WTC11 (cell line): ENCODE measurements at regions not wholly inside any gene's neighbourhood (a gene's known extent, or its start where the extent isn't known, plus 50 kb on each side); places are given as distances from the start of the nearest gene placed in this dataset.

Experiments used
- ATAC-seq: fragments of 200-7000 bp; cut with Tn5 transposase; 2 replicates; pipeline ENCODE4 v1.10.0; 2021; ENCODE audit warnings: mild to moderate bottlenecking, moderate library complexity
- CTCF ChIA-PET: fragments of 300-600 bp; sonication (Branson Sonifier 250); formaldehyde crosslinking; loops from one replicate; lab custom pipeline; 2021; ENCODE audit warnings: antibody characterized with exemption; lab: Charles Lee
- POLR2A ChIA-PET: fragments of 350-600 bp; sonication (Branson Sonifier 250); formaldehyde crosslinking; loops from one replicate; lab custom pipeline; 2021; ENCODE audit warnings: antibody characterized with exemption; lab: Charles Lee
- DNase-seq: peaks from one replicate; pipeline ENCODE4 v3.0.0; 2021; ENCODE audit warnings: low spot score
- H3K27ac Mint-ChIP-seq: 2 replicates; pipeline ENCODE4 v1.8.0; 2021; ENCODE audit warnings: mixed read lengths
- H3K27me3 Mint-ChIP-seq: 2 replicates; pipeline ENCODE4 v1.8.0; 2021; ENCODE audit warnings: low read depth, mild to moderate bottlenecking, moderate library complexity, mixed read lengths
- H3K36me3 Mint-ChIP-seq: 2 replicates; pipeline ENCODE4 v1.8.0; 2021; ENCODE audit warnings: mixed read lengths
- H3K4me1 Mint-ChIP-seq: 2 replicates; pipeline ENCODE4 v1.8.0; 2022; ENCODE audit warnings: mixed read lengths
- H3K4me3 Mint-ChIP-seq: 2 replicates; pipeline ENCODE4 v1.8.0; 2021; ENCODE audit warnings: mild to moderate bottlenecking, moderate library complexity, mixed read lengths
- H3K9me3 Mint-ChIP-seq: 2 replicates; pipeline ENCODE4 v1.8.0; 2021; ENCODE audit warnings: mixed read lengths
- ELF4 ChIP-seq: sonication (generic); formaldehyde crosslinking; IDR thresholded peaks from 2 replicates; pipeline ENCODE4 v1.8.1; 2022; ENCODE audit warnings: low read depth, mild to moderate bottlenecking, moderate library complexity, missing genetic modification reagents
- EMX1 ChIP-seq: fragments of 250-450 bp; sonication (Bioruptor Pico); IDR thresholded peaks from 2 replicates; pipeline ENCODE4 v1.8.0; 2021; ENCODE audit warnings: mild to moderate bottlenecking
- ETV6 ChIP-seq: sonication (generic); formaldehyde crosslinking; IDR thresholded peaks from 2 replicates; pipeline ENCODE4 v1.8.1; 2022; ENCODE audit warnings: mild to moderate bottlenecking, missing genetic modification reagents
- GABPB1 ChIP-seq: sonication (generic); formaldehyde crosslinking; IDR thresholded peaks from 2 replicates; pipeline ENCODE4 v1.8.1; 2023; ENCODE audit warnings: mild to moderate bottlenecking, missing genetic modification reagents
- IRF2 ChIP-seq: sonication (generic); formaldehyde crosslinking; IDR thresholded peaks from 2 replicates; pipeline ENCODE4 v1.8.0; 2022; ENCODE audit warnings: low read depth, missing genetic modification reagents, borderline replicate concordance
- JAZF1 ChIP-seq: fragments of 250-450 bp; sonication (Bioruptor Pico); IDR thresholded peaks from 2 replicates; pipeline ENCODE4 v1.9.0; 2021; ENCODE audit warnings: moderate library complexity, mild to moderate bottlenecking, inconsistent platforms
- MXD4 ChIP-seq: fragments of 250-450 bp; sonication (Bioruptor Pico); IDR thresholded peaks from 2 replicates; pipeline ENCODE4 v1.8.0; 2021; ENCODE audit warnings: mild to moderate bottlenecking, moderate library complexity, borderline replicate concordance
- NFE2L1 ChIP-seq: sonication (generic); formaldehyde crosslinking; IDR thresholded peaks from 2 replicates; pipeline ENCODE4 v1.8.1; 2023; ENCODE audit warnings: missing genetic modification reagents
- NR1H2 ChIP-seq: sonication (generic); formaldehyde crosslinking; IDR thresholded peaks from 2 replicates; pipeline ENCODE4 v1.9.0; 2021; ENCODE audit warnings: mild to moderate bottlenecking, moderate library complexity, missing genetic modification reagents
- RELA ChIP-seq: sonication (generic); formaldehyde crosslinking; IDR thresholded peaks from 2 replicates; pipeline ENCODE4 v1.8.1; 2022; ENCODE audit warnings: missing genetic modification reagents, mild to moderate bottlenecking, borderline replicate concordance
- RORB ChIP-seq: fragments of 250-450 bp; sonication (Bioruptor Pico); IDR thresholded peaks from 2 replicates; pipeline ENCODE4 v1.9.0; 2021; ENCODE audit warnings: mild to moderate bottlenecking
- TEAD4 ChIP-seq: sonication (generic); formaldehyde crosslinking; IDR thresholded peaks from 2 replicates; pipeline ENCODE4 v1.8.0; 2022; ENCODE audit warnings: mild to moderate bottlenecking, missing genetic modification reagents
- USF1 ChIP-seq: sonication (generic); formaldehyde crosslinking; IDR thresholded peaks from 2 replicates; pipeline ENCODE4 v1.8.0; 2022; ENCODE audit warnings: mild to moderate bottlenecking, missing genetic modification reagents
- USF2 ChIP-seq: sonication (generic); formaldehyde crosslinking; IDR thresholded peaks from 2 replicates; pipeline ENCODE4 v1.8.1; 2023; ENCODE audit warnings: mild to moderate bottlenecking, missing genetic modification reagents, moderate library complexity
- ZMAT4 ChIP-seq: fragments of 250-450 bp; sonication (Bioruptor Pico); IDR thresholded peaks from 2 replicates; pipeline ENCODE4 v1.9.0; 2021; ENCODE audit warnings: mild to moderate bottlenecking
- ZNF138 ChIP-seq: sonication (generic); formaldehyde crosslinking; conservative IDR thresholded peaks from 2 replicates; pipeline ENCODE4 v1.8.1; 2022; ENCODE audit warnings: mild to moderate bottlenecking, moderate library complexity, missing genetic modification reagents
- ZNF219 ChIP-seq: sonication (generic); formaldehyde crosslinking; IDR thresholded peaks from 2 replicates; pipeline ENCODE4 v1.8.0; 2023; ENCODE audit warnings: missing genetic modification reagents, mild to moderate bottlenecking, borderline replicate concordance
- ZNF425 ChIP-seq: fragments of 250-450 bp; sonication (Bioruptor Pico); conservative IDR thresholded peaks from 2 replicates; pipeline ENCODE4 v1.9.0; 2021; ENCODE audit warnings: mild to moderate bottlenecking
- TF ChIP-seq, protein P1 (sequence below): sonication (generic); formaldehyde crosslinking; IDR thresholded peaks from 2 replicates; pipeline ENCODE4 v1.8.0; 2023; ENCODE audit warnings: missing genetic modification reagents, mild to moderate bottlenecking, borderline replicate concordance
- TF ChIP-seq, protein P2 (sequence below): fragments of 250-450 bp; sonication (Bioruptor Pico); IDR thresholded peaks from 2 replicates; pipeline ENCODE4 v1.9.0; 2021; ENCODE audit warnings: mild to moderate bottlenecking

- TF ChIP-seq, protein P1, sequence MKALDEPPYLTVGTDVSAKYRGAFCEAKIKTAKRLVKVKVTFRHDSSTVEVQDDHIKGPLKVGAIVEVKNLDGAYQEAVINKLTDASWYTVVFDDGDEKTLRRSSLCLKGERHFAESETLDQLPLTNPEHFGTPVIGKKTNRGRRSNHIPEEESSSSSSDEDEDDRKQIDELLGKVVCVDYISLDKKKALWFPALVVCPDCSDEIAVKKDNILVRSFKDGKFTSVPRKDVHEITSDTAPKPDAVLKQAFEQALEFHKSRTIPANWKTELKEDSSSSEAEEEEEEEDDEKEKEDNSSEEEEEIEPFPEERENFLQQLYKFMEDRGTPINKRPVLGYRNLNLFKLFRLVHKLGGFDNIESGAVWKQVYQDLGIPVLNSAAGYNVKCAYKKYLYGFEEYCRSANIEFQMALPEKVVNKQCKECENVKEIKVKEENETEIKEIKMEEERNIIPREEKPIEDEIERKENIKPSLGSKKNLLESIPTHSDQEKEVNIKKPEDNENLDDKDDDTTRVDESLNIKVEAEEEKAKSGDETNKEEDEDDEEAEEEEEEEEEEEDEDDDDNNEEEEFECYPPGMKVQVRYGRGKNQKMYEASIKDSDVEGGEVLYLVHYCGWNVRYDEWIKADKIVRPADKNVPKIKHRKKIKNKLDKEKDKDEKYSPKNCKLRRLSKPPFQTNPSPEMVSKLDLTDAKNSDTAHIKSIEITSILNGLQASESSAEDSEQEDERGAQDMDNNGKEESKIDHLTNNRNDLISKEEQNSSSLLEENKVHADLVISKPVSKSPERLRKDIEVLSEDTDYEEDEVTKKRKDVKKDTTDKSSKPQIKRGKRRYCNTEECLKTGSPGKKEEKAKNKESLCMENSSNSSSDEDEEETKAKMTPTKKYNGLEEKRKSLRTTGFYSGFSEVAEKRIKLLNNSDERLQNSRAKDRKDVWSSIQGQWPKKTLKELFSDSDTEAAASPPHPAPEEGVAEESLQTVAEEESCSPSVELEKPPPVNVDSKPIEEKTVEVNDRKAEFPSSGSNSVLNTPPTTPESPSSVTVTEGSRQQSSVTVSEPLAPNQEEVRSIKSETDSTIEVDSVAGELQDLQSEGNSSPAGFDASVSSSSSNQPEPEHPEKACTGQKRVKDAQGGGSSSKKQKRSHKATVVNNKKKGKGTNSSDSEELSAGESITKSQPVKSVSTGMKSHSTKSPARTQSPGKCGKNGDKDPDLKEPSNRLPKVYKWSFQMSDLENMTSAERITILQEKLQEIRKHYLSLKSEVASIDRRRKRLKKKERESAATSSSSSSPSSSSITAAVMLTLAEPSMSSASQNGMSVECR = no peak
- TF ChIP-seq RELA (CRISPR knock-in tag) (no peak), GABPB1 (CRISPR knock-in tag) (no peak), ELF4 (no peak)
- TF ChIP-seq, all 79 proteins: peak for 0
Observed at GRCh38 chr16:11485676-11486075, 101.0 kb downstream of the LITAF start (continued).

GRCh38 chr16:11487289-11487688, 99.4 kb downstream of the LITAF start:
- no peak for DNase-seq
- TF ChIP-seq ZNF425 (no peak), NR1H2 (CRISPR knock-in tag) (no peak), ZMAT4 (CRISPR knock-in tag) (no peak), RORB (CRISPR knock-in tag) (no peak), MXD4 (CRISPR knock-in tag) (no peak), ZNF219 (CRISPR knock-in tag) (no peak), IRF2 (no peak), ZNF138 (no peak), EMX1 (CRISPR knock-in tag) (no peak), ETV6 (CRISPR knock-in tag) (no peak), JAZF1 (CRISPR knock-in tag) (no peak), NFE2L1 (CRISPR knock-in tag) (no peak), TEAD4 (no peak), USF1 (CRISPR knock-in tag) (no peak), USF2 (CRISPR knock-in tag) (no peak)
- TF ChIP-seq, protein P2, sequence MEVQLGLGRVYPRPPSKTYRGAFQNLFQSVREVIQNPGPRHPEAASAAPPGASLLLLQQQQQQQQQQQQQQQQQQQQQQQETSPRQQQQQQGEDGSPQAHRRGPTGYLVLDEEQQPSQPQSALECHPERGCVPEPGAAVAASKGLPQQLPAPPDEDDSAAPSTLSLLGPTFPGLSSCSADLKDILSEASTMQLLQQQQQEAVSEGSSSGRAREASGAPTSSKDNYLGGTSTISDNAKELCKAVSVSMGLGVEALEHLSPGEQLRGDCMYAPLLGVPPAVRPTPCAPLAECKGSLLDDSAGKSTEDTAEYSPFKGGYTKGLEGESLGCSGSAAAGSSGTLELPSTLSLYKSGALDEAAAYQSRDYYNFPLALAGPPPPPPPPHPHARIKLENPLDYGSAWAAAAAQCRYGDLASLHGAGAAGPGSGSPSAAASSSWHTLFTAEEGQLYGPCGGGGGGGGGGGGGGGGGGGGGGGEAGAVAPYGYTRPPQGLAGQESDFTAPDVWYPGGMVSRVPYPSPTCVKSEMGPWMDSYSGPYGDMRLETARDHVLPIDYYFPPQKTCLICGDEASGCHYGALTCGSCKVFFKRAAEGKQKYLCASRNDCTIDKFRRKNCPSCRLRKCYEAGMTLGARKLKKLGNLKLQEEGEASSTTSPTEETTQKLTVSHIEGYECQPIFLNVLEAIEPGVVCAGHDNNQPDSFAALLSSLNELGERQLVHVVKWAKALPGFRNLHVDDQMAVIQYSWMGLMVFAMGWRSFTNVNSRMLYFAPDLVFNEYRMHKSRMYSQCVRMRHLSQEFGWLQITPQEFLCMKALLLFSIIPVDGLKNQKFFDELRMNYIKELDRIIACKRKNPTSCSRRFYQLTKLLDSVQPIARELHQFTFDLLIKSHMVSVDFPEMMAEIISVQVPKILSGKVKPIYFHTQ (CRISPR knock-in tag) = no peak
- CTCF ChIA-PET = no interaction called here
- Mint-ChIP-seq H3K36me3 (peaks cover 68% of the 10 kb centered on the region), H3K27ac (no peak overlapping the region), H3K4me1 (no peaks in the 10 kb centered on the region), H3K27me3 (no peaks in the 10 kb centered on the region), H3K4me3 (no peak overlapping the region), H3K9me3 (peaks cover 51% of the 10 kb centered on the region)
- ATAC-seq = no peak
- POLR2A ChIA-PET = no interaction called here
